Endodermal cell (in vitro differentiated cells): ENCODE measurements at regions not wholly inside any gene's neighbourhood (a gene's known extent, or its start where the extent isn't known, plus 50 kb on each side); places are given as distances from the start of the nearest gene placed in this dataset.

Experiments used
- DNase-seq: peaks from one replicate; pipeline ENCODE4 v3.0.0-alpha.2; 2017
- H3K27ac ChIP-seq: 2 replicates; pipeline ENCODE4 v1.5.1; 2013; ENCODE audit warnings: mild to moderate bottlenecking, low read depth, low read length, moderate library complexity
- H3K27me3 ChIP-seq: 2 replicates; pipeline ENCODE4 v1.6.1; 2013; ENCODE audit warnings: mild to moderate bottlenecking, low read length, moderate library complexity; ENCODE audit not compliant: insufficient read depth, control insufficient read depth, poor library complexity, severe bottlenecking
- H3K36me3 ChIP-seq: 2 replicates; pipeline ENCODE4 v1.7.0; 2013; ENCODE audit warnings: mild to moderate bottlenecking, low read length, moderate library complexity; ENCODE audit not compliant: control insufficient read depth, insufficient read depth
- H3K4me1 ChIP-seq: one replicate; pipeline ENCODE4 v1.7.0; 2013; ENCODE audit warnings: low read length; ENCODE audit not compliant: control insufficient read depth, insufficient read depth
- H3K4me3 ChIP-seq: 2 replicates; pipeline ENCODE4 v1.5.1; 2013; ENCODE audit warnings: mild to moderate bottlenecking, low read length, moderate library complexity
- H3K9ac ChIP-seq: 2 replicates; pipeline ENCODE4 v1.6.1; 2013; ENCODE audit warnings: mild to moderate bottlenecking, low read length, moderate library complexity; ENCODE audit not compliant: poor library complexity, severe bottlenecking; ENCODE audit errors: extremely low read depth
- H3K9me3 ChIP-seq: 2 replicates; pipeline ENCODE4 v1.6.1; 2013; ENCODE audit warnings: mild to moderate bottlenecking, low read length, moderate library complexity; ENCODE audit not compliant: control insufficient read depth
- H3K27ac Mint-ChIP-seq: 2 replicates; pipeline ENCODE4 v1.8.0; 2020; ENCODE audit warnings: mixed read lengths
- H3K27me3 Mint-ChIP-seq: 2 replicates; pipeline ENCODE4 v1.8.0; 2021; ENCODE audit warnings: mild to moderate bottlenecking, mixed read lengths; ENCODE audit not compliant: insufficient read depth
- H3K36me3 Mint-ChIP-seq: 2 replicates; pipeline ENCODE4 v1.8.0; 2020; ENCODE audit warnings: low read depth, mixed read lengths
- H3K4me1 Mint-ChIP-seq: 2 replicates; pipeline ENCODE4 v1.8.0; 2020; ENCODE audit warnings: mixed read lengths
- H3K4me3 Mint-ChIP-seq: 2 replicates; pipeline ENCODE4 v1.8.0; 2020; ENCODE audit warnings: mild to moderate bottlenecking, moderate library complexity, mixed read lengths
- H3K9me3 Mint-ChIP-seq: 2 replicates; pipeline ENCODE4 v1.8.0; 2020; ENCODE audit warnings: mild to moderate bottlenecking, mixed read lengths
- CTCF ChIP-seq: fragments of 200-600 bp; sonication (generic); conservative IDR thresholded peaks from 2 replicates; pipeline ENCODE4 v1.5.0; 2021; ENCODE audit warnings: antibody characterized with exemption, mild to moderate bottlenecking
- WGBS, 2 experiments: methylation state at CpG; one replicate each; pipeline versions ENCODE4 v1.1.5 to v1.1.7; 2013; ENCODE audit warnings: missing lambda C conversion rate in 2 of 2, mixed read lengths in 1 of 2; ENCODE audit not compliant: insufficient coverage in 1 of 2, insufficient read length in 1 of 2; 5-methylcytosine and 5-hydroxymethylcytosine counted together

- Mint-ChIP-seq H3K9me3 (peaks cover 7% of the 10 kb centered on the region), H3K4me3 (no peak overlapping the region)
- TF ChIP-seq CTCF, result no peak
Observed at GRCh38 chr4:26074712-26075430, 160.9 kb downstream of the SMIM20 start.

DNA sequence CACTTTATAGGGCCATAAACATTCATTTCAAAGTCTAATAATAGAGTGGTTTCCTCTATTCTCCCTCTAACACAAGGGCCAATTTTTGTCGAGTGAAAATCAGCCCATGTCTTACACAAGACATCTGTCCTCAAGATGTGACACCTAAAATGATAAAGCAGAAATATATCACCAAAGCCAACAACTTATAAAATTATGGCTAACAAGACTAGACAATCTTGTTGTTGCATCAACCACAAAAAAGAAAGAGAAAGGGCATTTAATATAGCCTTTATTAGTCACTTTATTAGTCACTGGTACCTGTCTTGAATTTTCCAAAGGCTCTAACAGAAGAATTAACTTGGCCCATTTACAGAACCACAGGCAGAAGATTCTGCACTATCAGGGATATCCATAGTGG is 161.6 kb downstream of the SMIM20 start:
- 85 to 100% methylated on average over 1 of the region's 1 CpG for WGBS, 2 experiments
- H3K27ac Mint-ChIP-seq, result no peak overlapping the region
- H3K36me3 Mint-ChIP-seq, result no peaks in the 10 kb centered on the region
- TF ChIP-seq CTCF, result no peak
- H3K9me3 ChIP-seq, result no peaks in the 10 kb centered on the region
- H3K27ac ChIP-seq, result no peak overlapping the region
- DNase-seq, result no peak
- H3K4me1 Mint-ChIP-seq, result no peaks in the 10 kb centered on the region
- no peaks in the 10 kb centered on the region for H3K27me3 Mint-ChIP-seq
- peaks cover 7% of the 10 kb centered on the region for H3K9me3 Mint-ChIP-seq
- H3K36me3 ChIP-seq, result no peaks in the 10 kb centered on the region
- H3K9ac ChIP-seq, result no peak overlapping the region
- H3K4me3 Mint-ChIP-seq, result no peak overlapping the region
- no peaks in the 10 kb centered on the region for H3K27me3 ChIP-seq
- H3K4me3 ChIP-seq, result no peak overlapping the region
- no peaks in the 10 kb centered on the region for H3K4me1 ChIP-seq

More at GRCh38 chr4:26074712-26075430, 160.9 kb downstream of the SMIM20 start:
- Mint-ChIP-seq H3K27ac (no peak overlapping the region), H3K27me3 (no peaks in the 10 kb centered on the region), H3K36me3 (no peaks in the 10 kb centered on the region), H3K4me1 (no peaks in the 10 kb centered on the region)
- no peak for DNase-seq
- Histone ChIP-seq H3K9ac (no peak overlapping the region), H3K27ac (no peak overlapping the region), H3K9me3 (no peaks in the 10 kb centered on the region), H3K4me3 (no peak overlapping the region), H3K4me1 (no peaks in the 10 kb centered on the region), H3K36me3 (no peaks in the 10 kb centered on the region), H3K27me3 (no peaks in the 10 kb centered on the region)
- WGBS, 2 experiments, result 89 to 92% methylated on average over 6 to 8 of the region's 8 CpGs

DNA sequence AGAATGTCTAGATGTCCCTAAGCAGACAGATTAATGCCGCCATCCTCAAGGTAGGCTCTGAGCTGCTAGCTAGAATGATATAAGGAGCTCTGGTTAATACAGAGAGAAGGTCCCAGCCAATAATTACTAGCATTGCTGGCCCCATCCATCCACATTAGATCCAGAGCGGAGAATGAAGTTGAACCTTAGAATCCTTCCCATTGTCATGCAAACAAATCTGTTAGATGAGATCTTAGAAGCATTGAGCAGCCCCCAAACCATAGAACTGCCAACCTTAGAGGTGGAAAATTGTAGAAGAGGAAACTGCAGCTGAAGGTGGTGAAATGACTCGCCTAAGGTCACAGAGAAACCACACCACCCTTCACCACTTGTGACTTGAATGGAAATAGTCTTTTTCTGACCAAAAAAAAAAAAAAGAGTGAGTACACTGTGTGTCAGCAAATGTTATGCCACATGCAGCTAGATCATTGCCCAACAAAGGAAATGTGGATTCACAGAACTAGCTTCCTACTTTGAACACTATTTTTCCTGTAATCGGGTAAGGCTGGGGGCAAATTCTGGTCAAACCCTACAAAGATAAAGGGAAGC is 162.1 kb downstream of the SMIM20 start:
- H3K9me3 ChIP-seq, result no peaks in the 10 kb centered on the region
- H3K27ac Mint-ChIP-seq, result no peak overlapping the region
- H3K4me3 Mint-ChIP-seq, result no peak overlapping the region
- H3K27me3 ChIP-seq, result no peaks in the 10 kb centered on the region
- H3K27me3 Mint-ChIP-seq, result no peaks in the 10 kb centered on the region
- H3K4me1 ChIP-seq, result no peaks in the 10 kb centered on the region
- no peak for TF ChIP-seq CTCF
- H3K9me3 Mint-ChIP-seq, result peaks cover 7% of the 10 kb centered on the region
- WGBS, 2 experiments, result 90% methylated on average over 4 of the region's 4 CpGs; no CpG with 5 or more reads in 1 of the 2 experiments
- H3K9ac ChIP-seq, result no peak overlapping the region
- no peak overlapping the region for H3K27ac ChIP-seq
- H3K36me3 Mint-ChIP-seq, result no peaks in the 10 kb centered on the region
- DNase-seq, result no peak
- no peak overlapping the region for H3K4me3 ChIP-seq
- no peaks in the 10 kb centered on the region for H3K4me1 Mint-ChIP-seq
- H3K36me3 ChIP-seq, result no peaks in the 10 kb centered on the region
